HepG2 (cell line): ENCODE measurements at regions not wholly inside any gene's neighbourhood (a gene's known extent, or its start where the extent isn't known, plus 50 kb on each side); places are given as distances from the start of the nearest gene placed in this dataset.

Experiments used
- ATRX ChIP-seq: sonication (generic); formaldehyde crosslinking; IDR thresholded peaks from 2 replicates; pipeline ENCODE4 v1.4.0; 2020; ENCODE audit warnings: missing genetic modification reagents, borderline replicate concordance
- BCL6 ChIP-seq: IDR thresholded peaks from 2 replicates; pipeline ENCODE4 v1.6.1; 2016; ENCODE audit warnings: missing genetic modification reagents, missing compliant biosample characterization
- CREB1 ChIP-seq, 2 experiments: fragments of 450-650 bp in 1 of 2; IDR thresholded peaks; 2 replicates each; pipeline ENCODE4 v1.6.1; 2016 to 2017; ENCODE audit warnings: control low read depth in 1 of 2, mild to moderate bottlenecking in 1 of 2, missing compliant biosample characterization in 1 of 2, missing genetic modification characterization in 1 of 2
- DNMT1 ChIP-seq: sonication (generic); formaldehyde crosslinking; IDR thresholded peaks from 2 replicates; pipeline ENCODE4 v1.5.1; 2020; ENCODE audit warnings: mild to moderate bottlenecking, missing genetic modification reagents
- DRAP1 ChIP-seq: IDR thresholded peaks from 2 replicates; pipeline ENCODE4 v1.6.1; 2016; ENCODE audit warnings: missing genetic modification reagents, missing compliant biosample characterization
- E2F1 ChIP-seq: sonication (generic); formaldehyde crosslinking; IDR thresholded peaks from 2 replicates; pipeline ENCODE4 v1.5.0; 2020; ENCODE audit warnings: missing genetic modification reagents
- ELF1 ChIP-seq: sonication (generic); formaldehyde crosslinking; IDR thresholded peaks from 2 replicates; pipeline ENCODE4 v1.4.0; 2020; ENCODE audit warnings: missing genetic modification reagents
- ELF4 ChIP-seq: sonication (generic); formaldehyde crosslinking; IDR thresholded peaks from 2 replicates; pipeline ENCODE4 v1.5.0; 2020; ENCODE audit warnings: missing genetic modification reagents, mild to moderate bottlenecking, moderate library complexity, borderline replicate concordance
- EP300 ChIP-seq, 3 experiments: sonication (generic) in 1 of 3; formaldehyde crosslinking in 1 of 3; IDR thresholded peaks; 2 replicates each; pipeline versions ENCODE4 v1.5.1 to v1.6.1; 2011 to 2020; ENCODE audit warnings: low read depth in 2 of 3, low read length in 2 of 3, borderline replicate concordance in 1 of 3, improper control_type of control experiment in 1 of 3, mild to moderate bottlenecking in 1 of 3, missing genetic modification reagents in 1 of 3, moderate library complexity in 1 of 3
- ETS1 ChIP-seq: sonication (generic); formaldehyde crosslinking; IDR thresholded peaks from 2 replicates; pipeline ENCODE4 v1.4.0; 2020; ENCODE audit warnings: missing genetic modification reagents
- FOXM1 ChIP-seq: sonication (generic); formaldehyde crosslinking; IDR thresholded peaks from 2 replicates; pipeline ENCODE4 v1.5.0; 2020; ENCODE audit warnings: missing genetic modification reagents
- HES4 ChIP-seq: sonication (generic); formaldehyde crosslinking; IDR thresholded peaks from 2 replicates; pipeline ENCODE4 v1.9.0; 2021; ENCODE audit warnings: mild to moderate bottlenecking, missing genetic modification reagents, borderline replicate concordance
- HIVEP1 ChIP-seq: sonication (generic); formaldehyde crosslinking; IDR thresholded peaks from 2 replicates; pipeline ENCODE4 v1.4.0; 2020; ENCODE audit warnings: mild to moderate bottlenecking, missing genetic modification reagents
- MEF2D ChIP-seq: sonication (generic); formaldehyde crosslinking; IDR thresholded peaks from 2 replicates; pipeline ENCODE4 v1.5.1; 2020; ENCODE audit warnings: mild to moderate bottlenecking, missing genetic modification reagents
- NCOA2 ChIP-seq: sonication (generic); formaldehyde crosslinking; IDR thresholded peaks from 2 replicates; pipeline ENCODE4 v1.8.0; 2022; ENCODE audit warnings: inconsistent platforms
- NFYC ChIP-seq: IDR thresholded peaks from 2 replicates; pipeline ENCODE4 v1.6.1; 2016; ENCODE audit warnings: missing genetic modification reagents, missing compliant biosample characterization
- RXRA ChIP-seq: sonication (generic); formaldehyde crosslinking; IDR thresholded peaks from 2 replicates; pipeline ENCODE4 v1.5.1; 2020; ENCODE audit warnings: missing genetic modification reagents
- TCF12 ChIP-seq, 2 experiments: fragments of 450-650 bp in 1 of 2; sonication (generic) in 1 of 2; formaldehyde crosslinking in 1 of 2; IDR thresholded peaks; 2 replicates each; pipeline versions ENCODE4 v1.6.1 to v1.8.0; 2017 to 2022; ENCODE audit warnings: antibody characterized with exemption in 1 of 2, mild to moderate bottlenecking in 1 of 2, missing genetic modification reagents in 1 of 2, moderate library complexity in 1 of 2
- TGIF2 ChIP-seq: IDR thresholded peaks from 2 replicates; pipeline ENCODE4 v1.6.1; 2016; ENCODE audit warnings: control low read depth, missing compliant biosample characterization
- ZBTB34 ChIP-seq: sonication (generic); formaldehyde crosslinking; IDR thresholded peaks from 2 replicates; pipeline ENCODE4 v1.8.0; 2022; ENCODE audit warnings: mild to moderate bottlenecking, missing genetic modification reagents
- ZNF3 ChIP-seq: IDR thresholded peaks from 2 replicates; pipeline ENCODE4 v1.7.0; 2017; ENCODE audit warnings: inconsistent platforms
- ZNF337 ChIP-seq: sonication (generic); formaldehyde crosslinking; IDR thresholded peaks from 2 replicates; pipeline ENCODE4 v1.5.1; 2020; ENCODE audit warnings: missing genetic modification reagents, low read depth, mild to moderate bottlenecking, borderline replicate concordance
- ZNF878 ChIP-seq: sonication (generic); formaldehyde crosslinking; IDR thresholded peaks from 2 replicates; pipeline ENCODE4 v1.8.1; 2023; ENCODE audit warnings: mild to moderate bottlenecking, missing genetic modification reagents, moderate library complexity

GRCh38 chr3:76972624-76973296 is 67.1 kb upstream of the ROBO2 start (continued):
- no peak for TF ChIP-seq ZNF3 (CRISPR knock-in tag)
- TF ChIP-seq ATRX (CRISPR knock-in tag), result no peak
- TF ChIP-seq MEF2D (CRISPR knock-in tag), result 0 out of 2 replicates have a peak, but pooled peaks have one; percentile 69
- TF ChIP-seq DNMT1 (CRISPR knock-in tag), result no peak
- TF ChIP-seq TCF12 (IDR thresholded peaks at IDR 0.05), result no peak
- TF ChIP-seq TCF12 (CRISPR knock-in tag; IDR thresholded peaks at IDR 0.05), result no peak
- TF ChIP-seq ZBTB34 (CRISPR knock-in tag), result no peak
- no peak for TF ChIP-seq NFYC (CRISPR knock-in tag)
- TF ChIP-seq BCL6 (CRISPR knock-in tag), result peak; percentile 73
- TF ChIP-seq FOXM1 (CRISPR knock-in tag), result no peak
- TF ChIP-seq E2F1 (CRISPR knock-in tag), result no peak
- no peak for TF ChIP-seq ZNF337 (CRISPR knock-in tag)
- TF ChIP-seq HES4 (CRISPR knock-in tag), result no peak
- no peak for TF ChIP-seq TGIF2 (CRISPR knock-in tag)
- TF ChIP-seq CREB1 (IDR thresholded peaks at IDR 0.05), result no peak
- peak; percentile 13; the same call in 1 of the 2 replicates for TF ChIP-seq CREB1 (CRISPR knock-in tag; IDR thresholded peaks at IDR 0.05)
- TF ChIP-seq DRAP1, result no peak
- TF ChIP-seq EP300 (IDR thresholded peaks at IDR 0.05; ENCODE audit: low read depth in 2 of 2, low read length in 2 of 2), result peak; percentile 55 to 96; a peak in 3 of 4 replicates
- TF ChIP-seq EP300 (CRISPR knock-in tag; IDR thresholded peaks at IDR 0.05; ENCODE audit: borderline replicate concordance), result peak; percentile 69; the same call in 1 of the 2 replicates
- TF ChIP-seq NCOA2, result peak; percentile 85
- TF ChIP-seq ETS1 (CRISPR knock-in tag), result no peak
- TF ChIP-seq ELF4 (CRISPR knock-in tag), result no peak
- TF ChIP-seq ZNF878 (CRISPR knock-in tag), result no peak
- TF ChIP-seq RXRA, result no peak; the same call in 1 of the 2 replicates
- TF ChIP-seq HIVEP1 (CRISPR knock-in tag), result no peak
- TF ChIP-seq ELF1 (CRISPR knock-in tag), result no peak
